Tibial nerve (tissue), 4 donors: ENCODE measurements at regions not wholly inside any gene's neighbourhood (a gene's known extent, or its start where the extent isn't known, plus 50 kb on each side); places are given as distances from the start of the nearest gene placed in this dataset.

Source experiments
- DNase-seq, 2 donors: peaks; one replicate each; pipeline ENCODE4 v3.0.0-alpha.2; 2019; ENCODE audit warnings: low spot score in 2 of 2
- H3K27ac ChIP-seq, 4 donors: fragments of 200-600 bp; sonication (generic) in 3 of 4; one replicate each; pipeline ENCODE4 v1.5.1; 2017 to 2019; ENCODE audit warnings: mild to moderate bottlenecking in 1 of 4
- H3K27me3 ChIP-seq, 2 donors: fragments of 200-600 bp; sonication (generic) in 1 of 2; one replicate each; pipeline versions ENCODE4 v1.5.1 to v1.6.0; 2017 to 2019
- H3K36me3 ChIP-seq, 3 donors: fragments of 200-600 bp; sonication (generic); one replicate each; pipeline ENCODE4 v1.5.1; 2018 to 2019
- H3K4me1 ChIP-seq, 4 donors: fragments of 200-600 bp; sonication (generic) in 3 of 4; one replicate each; pipeline ENCODE4 v1.5.1; 2017 to 2019
- H3K4me3 ChIP-seq, 4 donors: fragments of 200-600 bp; sonication (generic) in 3 of 4; one replicate each; pipeline ENCODE4 v1.5.1; 2017 to 2019; ENCODE audit warnings: mild to moderate bottlenecking in 1 of 4, moderate library complexity in 1 of 4
- H3K9me3 ChIP-seq, 4 donors: fragments of 200-600 bp; sonication (generic) in 3 of 4; one replicate each; pipeline ENCODE4 v1.5.1; 2017 to 2019
- CTCF ChIP-seq, 5 experiments: fragments of 200-600 bp in 3 of 5; fragments of 450-650 bp in 2 of 5; sonication (generic) in 3 of 5; IDR thresholded peaks; one replicate each; pipeline ENCODE4 v1.5.1; 2016 to 2019; ENCODE audit warnings: antibody characterized with exemption in 5 of 5, mild to moderate bottlenecking in 3 of 5, moderate library complexity in 2 of 5
- EP300 ChIP-seq, 2 donors: sonication (generic); formaldehyde crosslinking; IDR thresholded peaks; one replicate each; pipeline ENCODE4 v1.6.1; 2017; ENCODE audit warnings: antibody characterized with exemption in 2 of 2, mild to moderate bottlenecking in 1 of 2
- POLR2A ChIP-seq, 2 donors: fragments of 450-650 bp; IDR thresholded peaks; one replicate each; pipeline ENCODE4 v1.6.1; 2017; ENCODE audit warnings: antibody characterized with exemption in 2 of 2, mild to moderate bottlenecking in 2 of 2, moderate library complexity in 2 of 2
- WGBS, 2 donors: methylation state at CpG; one replicate each; pipeline ENCODE4 v1.1.5; 2018; 5-methylcytosine and 5-hydroxymethylcytosine counted together

GRCh38 chr4:128512161-128512560 is 224.5 kb upstream of the PGRMC2 start:
- Histone ChIP-seq H3K27me3 (no peaks in the 10 kb centered on the region), H3K4me1 (peaks cover 0 to 6% (median 2%) of the 10 kb centered on the region in 4 donors), H3K36me3 (no peaks in the 10 kb centered on the region), H3K9me3 (no peaks in the 10 kb centered on the region), H3K4me3 (no peak overlapping the region), H3K27ac (no peak overlapping the region)
- no peak for DNase-seq
- 96 to 97% methylated on average over 5 of the region's 5 CpGs for WGBS, 2 donors
- no peak for TF ChIP-seq POLR2A (IDR thresholded peaks at IDR 0.05)
- no peak for TF ChIP-seq EP300 (IDR thresholded peaks at IDR 0.05)
- no peak for TF ChIP-seq CTCF (IDR thresholded peaks at IDR 0.05)

GRCh38 chr4:128510850-128511249 is 223.2 kb upstream of the PGRMC2 start:
- H3K4me1 ChIP-seq: no peaks in the 10 kb centered on the region
- H3K27ac ChIP-seq: no peak overlapping the region
- no peak for TF ChIP-seq CTCF (IDR thresholded peaks at IDR 0.05)
- TF ChIP-seq EP300 (IDR thresholded peaks at IDR 0.05): no peak
- no peak for TF ChIP-seq POLR2A (IDR thresholded peaks at IDR 0.05)
- WGBS, 2 donors: 79 to 93% methylated on average over 2 of the region's 2 CpGs
- DNase-seq: no peak
- no peak overlapping the region for H3K4me3 ChIP-seq
- H3K27me3 ChIP-seq: no peaks in the 10 kb centered on the region
- H3K9me3 ChIP-seq: no peaks in the 10 kb centered on the region
- no peaks in the 10 kb centered on the region for H3K36me3 ChIP-seq

GRCh38 chr4:128502818-128503527 is 215.4 kb upstream of the PGRMC2 start:
- 31 to 38% methylated on average over 1 of the region's 1 CpG for WGBS, 2 donors
- peaks cover 0 to 34% (median 0%) of the 10 kb centered on the region in 4 donors for H3K9me3 ChIP-seq
- no peak for DNase-seq
- TF ChIP-seq EP300 (IDR thresholded peaks at IDR 0.05) (no peak), CTCF (IDR thresholded peaks at IDR 0.05) (no peak), POLR2A (IDR thresholded peaks at IDR 0.05) (no peak)
- no peak overlapping the region for H3K4me3 ChIP-seq
- H3K4me1 ChIP-seq: no peaks in the 10 kb centered on the region
- H3K36me3 ChIP-seq: no peaks in the 10 kb centered on the region
- no peak overlapping the region for H3K27ac ChIP-seq
- H3K27me3 ChIP-seq: no peaks in the 10 kb centered on the region

- DNase-seq: no peak
- Histone ChIP-seq H3K27me3 (no peaks in the 10 kb centered on the region), H3K4me3 (no peak overlapping the region), H3K9me3 (peaks cover 0 to 34% (median 0%) of the 10 kb centered on the region in 4 donors), H3K4me1 (no peaks in the 10 kb centered on the region), H3K36me3 (no peaks in the 10 kb centered on the region), H3K27ac (no peak overlapping the region)
- TF ChIP-seq EP300 (IDR thresholded peaks at IDR 0.05) (no peak), CTCF (IDR thresholded peaks at IDR 0.05) (no peak), POLR2A (IDR thresholded peaks at IDR 0.05) (no peak)
- WGBS, 2 donors: 91 to 94% methylated on average over 3 of the region's 3 CpGs
These were observed 213.6 kb upstream of the PGRMC2 start for GRCh38 chr4:128501239-128501638.

- Histone ChIP-seq H3K4me1 (peaks cover 0 to 7% (median 0%) of the 10 kb centered on the region in 4 donors), H3K36me3 (no peaks in the 10 kb centered on the region), H3K4me3 (no peak overlapping the region), H3K27me3 (no peaks in the 10 kb centered on the region), H3K9me3 (no peaks in the 10 kb centered on the region), H3K27ac (no peak overlapping the region)
- DNase-seq: no peak
- WGBS, 2 donors: 51 to 62% methylated on average over 3 of the region's 3 CpGs
- TF ChIP-seq EP300 (IDR thresholded peaks at IDR 0.05): no peak
- no peak for TF ChIP-seq CTCF (IDR thresholded peaks at IDR 0.05)
- no peak for TF ChIP-seq POLR2A (IDR thresholded peaks at IDR 0.05)
These were observed 200.6 kb upstream of the PGRMC2 start for GRCh38 chr4:128488055-128488705.
